ENCODE measurements at regions not wholly inside any gene's neighbourhood (a gene's known extent, or its start where the extent isn't known, plus 50 kb on each side); places are given as distances from the start of the nearest gene placed in this dataset.
"Not testable (repeated sequence)": the region's sequence is repeated elsewhere in the genome, so short reads cannot be mapped to it uniquely, and the experiment has no call there.

DNA sequence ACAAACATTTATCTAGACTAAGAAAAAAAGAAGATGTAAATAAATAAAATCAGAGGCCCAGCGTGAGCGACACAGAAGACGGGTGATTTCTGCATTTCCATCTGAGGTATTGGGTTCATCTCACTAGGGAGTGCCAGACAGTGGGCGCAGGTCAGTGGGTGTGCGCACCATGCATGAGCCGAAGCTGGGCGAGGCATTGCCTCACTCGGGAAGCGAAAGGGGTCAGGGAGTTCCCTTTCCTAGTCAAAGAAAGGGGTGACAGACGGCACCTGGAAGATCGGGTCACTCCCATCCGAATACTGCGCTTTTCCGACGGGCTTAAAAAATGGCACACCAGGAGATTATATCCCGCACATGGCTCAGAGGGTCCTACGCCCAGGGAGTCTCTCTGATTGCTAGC is 79.5 kb upstream of the ABCD2 start:
- DNase-seq, result not testable (repeated sequence)

- no peak for DNase-seq
These were observed 77.5 kb upstream of the ABCD2 start for GRCh38 chr12:39697108-39697507.

- DNase-seq, result peak; percentile 56
These were observed 72.8 kb upstream of the ABCD2 start for GRCh38 chr12:39692258-39692853.

DNA sequence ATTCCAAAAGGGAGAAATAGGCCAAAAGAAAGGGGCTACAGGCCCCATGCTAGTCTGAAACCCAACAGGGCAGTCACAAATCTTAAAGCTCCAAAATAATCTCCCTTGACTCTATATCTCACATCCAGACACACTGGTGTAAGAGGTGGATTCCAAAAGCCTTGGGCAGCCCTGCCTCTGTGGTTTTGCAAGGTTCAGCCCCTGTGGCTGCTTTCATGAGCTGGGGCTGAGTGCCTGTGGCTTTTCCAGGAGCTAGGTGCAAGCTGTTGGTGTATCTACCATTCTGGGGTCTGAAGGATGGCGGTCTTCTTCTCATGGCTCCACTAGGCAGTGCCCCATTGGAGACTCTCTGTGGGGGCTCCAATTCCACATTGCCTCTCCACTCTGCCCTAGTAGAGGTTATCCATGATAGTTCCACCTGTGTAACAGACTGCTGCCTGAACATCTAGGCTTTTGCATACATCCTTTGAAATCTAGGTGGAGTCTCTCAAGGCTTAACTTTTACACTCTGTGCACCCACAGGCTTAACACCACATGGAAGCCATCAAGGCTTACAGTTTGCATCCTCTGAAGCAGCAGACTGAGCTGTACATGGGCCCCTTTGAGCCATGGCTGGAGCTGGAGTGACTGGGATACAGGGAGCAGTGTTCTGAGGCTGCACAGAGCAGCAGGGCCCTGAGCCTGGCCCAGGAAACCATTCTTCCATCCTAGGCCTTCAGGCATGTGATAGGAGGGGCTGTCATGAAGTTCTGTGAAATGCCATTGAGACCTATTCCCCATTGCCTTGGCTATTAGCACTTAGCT is 66.5 kb upstream of the ABCD2 start:
- DNase-seq, result no peak

DNA sequence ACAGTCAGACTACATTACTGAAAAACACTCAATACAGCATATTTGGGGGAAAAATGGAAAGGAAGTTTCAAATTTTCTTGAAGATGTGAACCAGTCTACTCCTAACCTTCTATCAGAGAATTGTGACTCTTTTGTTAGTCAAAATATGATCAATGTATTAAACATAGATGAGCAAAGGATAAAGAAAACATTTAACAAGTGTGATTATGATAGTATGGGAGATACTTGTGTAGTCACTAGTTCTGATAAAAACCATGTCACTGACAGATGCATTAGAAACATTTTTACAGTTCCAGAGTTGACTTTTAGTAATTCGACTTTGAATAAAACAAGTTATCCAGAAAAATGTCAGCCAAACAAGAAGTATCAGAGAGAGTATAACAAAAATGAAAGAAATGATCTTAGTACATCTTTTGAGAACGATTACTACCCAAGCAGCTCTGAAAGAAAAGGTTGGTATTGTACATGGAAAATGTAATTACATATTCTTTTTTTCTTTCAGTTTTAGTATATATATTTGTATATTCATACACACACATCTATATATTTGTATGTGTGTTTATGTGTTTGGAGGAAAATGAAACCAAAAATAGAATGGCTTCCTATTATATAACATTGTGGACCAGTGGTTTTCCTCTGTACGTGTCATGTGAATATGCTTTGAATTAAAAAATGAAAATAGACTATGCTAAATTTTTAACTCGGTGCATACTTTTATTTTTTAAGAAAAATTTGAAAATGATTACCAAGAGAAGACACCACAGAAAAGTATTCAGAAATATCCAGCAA is 63.3 kb upstream of the ABCD2 start:
- peak; percentile 47 for DNase-seq

DNA sequence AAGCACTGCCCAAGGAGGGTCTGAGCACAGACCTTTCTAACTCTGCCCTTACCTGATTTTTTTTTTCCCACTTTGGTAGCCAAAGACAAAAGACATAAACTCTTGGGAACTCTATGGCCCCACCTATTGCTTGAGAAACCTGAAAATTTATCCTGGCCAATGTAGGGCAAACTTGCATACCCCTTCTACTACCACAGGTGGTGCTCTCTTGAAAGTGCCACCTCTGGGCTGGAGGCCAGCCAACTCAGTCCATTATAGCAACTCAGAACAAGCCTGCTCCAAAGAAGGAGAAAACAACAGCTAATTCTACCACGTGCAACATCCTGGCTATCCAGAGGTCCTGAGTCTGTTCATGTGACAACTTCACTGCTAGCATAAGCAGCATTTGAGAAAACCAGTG is 55.7 kb upstream of the ABCD2 start:
- no peak for DNase-seq

DNA sequence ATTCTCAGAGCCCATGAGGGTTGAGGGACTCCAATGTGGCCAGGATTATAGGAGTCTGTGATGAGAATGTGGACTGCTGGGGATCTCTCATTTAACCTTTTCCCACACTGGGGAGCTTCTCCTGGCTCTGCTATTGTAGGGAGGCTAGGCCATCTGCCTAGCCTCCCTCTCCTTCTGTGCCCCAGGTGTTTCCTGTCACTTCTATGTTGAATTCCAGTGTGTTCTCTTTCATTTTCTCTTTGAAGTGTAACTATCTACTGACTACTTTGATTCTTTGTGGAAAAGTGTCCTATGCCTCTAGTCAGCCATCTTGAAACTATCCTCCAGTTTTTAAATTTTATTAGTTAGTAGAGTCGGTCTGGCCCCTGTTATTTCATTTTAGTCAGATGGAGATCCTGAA is 53.4 kb upstream of the ABCD2 start:
- no peak for DNase-seq

GRCh38 chr12:39671898-39672875 is 52.6 kb upstream of the ABCD2 start:
- no peak for DNase-seq

GRCh38 chr12:39669539-39669938 is 49.9 kb upstream of the ABCD2 start:
- DNase-seq, result not testable (repeated sequence)
